ENCODE measurements at regions not wholly inside any gene's neighbourhood (a gene's known extent, or its start where the extent isn't known, plus 50 kb on each side); places are given as distances from the start of the nearest gene placed in this dataset.
A peak's percentile ranks its signal among the peaks of the same experiment; 100 is the strongest.

DNA sequence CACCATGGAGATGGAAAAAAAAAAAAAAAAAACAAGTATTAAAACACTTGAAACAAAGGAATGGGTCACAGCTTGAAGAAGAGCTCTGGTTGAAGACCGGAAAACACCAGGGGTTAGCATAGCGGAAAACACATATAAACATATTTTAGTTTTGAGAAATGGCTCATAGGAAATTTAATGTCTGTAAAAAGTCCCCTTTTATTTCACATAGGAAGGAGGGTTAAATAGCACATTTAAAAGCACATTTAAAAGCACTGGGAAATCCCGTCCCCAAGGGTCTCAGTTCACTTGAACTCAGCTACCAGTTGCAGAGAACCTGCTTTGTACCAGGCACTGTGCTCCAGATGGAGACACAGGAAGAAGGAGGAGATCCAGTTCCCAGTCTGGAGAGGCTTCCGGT, 65.5 kb downstream of the KCNE4 start:
- peaks cover 9% of the 10 kb centered on the region for H3K4me1 Mint-ChIP-seq
- H3K9me3 Mint-ChIP-seq = no peaks in the 10 kb centered on the region
- TF ChIP-seq, protein P1, sequence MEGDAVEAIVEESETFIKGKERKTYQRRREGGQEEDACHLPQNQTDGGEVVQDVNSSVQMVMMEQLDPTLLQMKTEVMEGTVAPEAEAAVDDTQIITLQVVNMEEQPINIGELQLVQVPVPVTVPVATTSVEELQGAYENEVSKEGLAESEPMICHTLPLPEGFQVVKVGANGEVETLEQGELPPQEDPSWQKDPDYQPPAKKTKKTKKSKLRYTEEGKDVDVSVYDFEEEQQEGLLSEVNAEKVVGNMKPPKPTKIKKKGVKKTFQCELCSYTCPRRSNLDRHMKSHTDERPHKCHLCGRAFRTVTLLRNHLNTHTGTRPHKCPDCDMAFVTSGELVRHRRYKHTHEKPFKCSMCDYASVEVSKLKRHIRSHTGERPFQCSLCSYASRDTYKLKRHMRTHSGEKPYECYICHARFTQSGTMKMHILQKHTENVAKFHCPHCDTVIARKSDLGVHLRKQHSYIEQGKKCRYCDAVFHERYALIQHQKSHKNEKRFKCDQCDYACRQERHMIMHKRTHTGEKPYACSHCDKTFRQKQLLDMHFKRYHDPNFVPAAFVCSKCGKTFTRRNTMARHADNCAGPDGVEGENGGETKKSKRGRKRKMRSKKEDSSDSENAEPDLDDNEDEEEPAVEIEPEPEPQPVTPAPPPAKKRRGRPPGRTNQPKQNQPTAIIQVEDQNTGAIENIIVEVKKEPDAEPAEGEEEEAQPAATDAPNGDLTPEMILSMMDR (IDR thresholded peaks at IDR 0.05; ENCODE audit: unreplicated experiment in 3 of 3) = no peak
- H3K4me3 Mint-ChIP-seq = no peak overlapping the region
- no peaks in the 10 kb centered on the region for H3K27me3 Mint-ChIP-seq (ENCODE audit: low read depth)
- no peak overlapping the region for H3K27ac Mint-ChIP-seq
- no peaks in the 10 kb centered on the region for H3K36me3 Mint-ChIP-seq (ENCODE audit: low read depth)

DNA sequence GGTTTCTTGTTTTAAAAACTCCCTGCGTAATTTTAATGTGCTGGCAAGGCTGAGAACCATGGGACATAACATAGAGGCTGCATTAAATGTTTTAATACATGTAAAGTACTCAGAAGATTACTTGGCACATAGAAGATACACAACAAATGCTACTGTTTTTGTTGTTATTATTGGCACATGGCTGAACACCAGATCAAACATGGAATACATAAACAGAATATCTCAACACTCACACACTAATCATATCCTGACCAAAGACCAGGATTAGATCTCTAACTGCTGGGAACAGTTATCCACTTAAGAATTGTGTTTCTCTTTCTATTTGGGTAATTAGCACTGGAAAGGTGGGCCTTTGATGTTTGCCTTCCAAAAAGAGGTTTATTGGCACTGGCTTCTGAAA, 69.3 kb downstream of the KCNE4 start:
- Mint-ChIP-seq H3K4me1 (peaks cover 24% of the 10 kb centered on the region), H3K27ac (peak overlapping the region in 1 of 3 experiments; percentile 41), H3K27me3 (ENCODE audit: low read depth) (no peaks in the 10 kb centered on the region), H3K4me3 (no peak overlapping the region), H3K36me3 (ENCODE audit: low read depth) (no peaks in the 10 kb centered on the region), H3K9me3 (no peaks in the 10 kb centered on the region)
- TF ChIP-seq, protein P1 (IDR thresholded peaks at IDR 0.05; ENCODE audit: unreplicated experiment in 3 of 3) = no peak

DNA sequence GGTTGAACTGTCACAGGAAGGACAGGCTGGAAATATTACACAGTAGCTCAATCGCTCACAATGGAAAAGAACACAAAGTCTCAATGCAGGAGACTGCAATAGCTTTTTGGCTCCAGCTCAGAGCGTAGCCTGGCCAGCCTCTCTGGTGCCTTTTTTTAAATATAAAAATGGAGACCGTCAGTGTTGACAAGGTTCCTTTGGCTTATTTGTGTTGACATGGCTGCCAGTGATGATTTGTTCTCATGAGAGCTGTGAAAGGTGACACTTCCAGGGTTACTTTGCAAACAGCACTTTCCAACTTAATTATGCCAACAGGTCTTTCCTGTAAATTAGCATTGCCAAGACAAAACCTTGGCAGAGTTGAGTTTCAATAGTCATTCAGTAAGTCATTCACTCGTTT, 70.8 kb downstream of the KCNE4 start:
- Mint-ChIP-seq H3K27me3 (ENCODE audit: low read depth) (no peaks in the 10 kb centered on the region), H3K9me3 (no peaks in the 10 kb centered on the region), H3K4me3 (no peak overlapping the region), H3K36me3 (ENCODE audit: low read depth) (no peaks in the 10 kb centered on the region), H3K27ac (peak overlapping the region; percentile 40 to 61 (median 56)), H3K4me1 (peaks cover 24% of the 10 kb centered on the region)
- TF ChIP-seq, protein P1 (IDR thresholded peaks at IDR 0.05; ENCODE audit: unreplicated experiment in 3 of 3) = no peak

DNA sequence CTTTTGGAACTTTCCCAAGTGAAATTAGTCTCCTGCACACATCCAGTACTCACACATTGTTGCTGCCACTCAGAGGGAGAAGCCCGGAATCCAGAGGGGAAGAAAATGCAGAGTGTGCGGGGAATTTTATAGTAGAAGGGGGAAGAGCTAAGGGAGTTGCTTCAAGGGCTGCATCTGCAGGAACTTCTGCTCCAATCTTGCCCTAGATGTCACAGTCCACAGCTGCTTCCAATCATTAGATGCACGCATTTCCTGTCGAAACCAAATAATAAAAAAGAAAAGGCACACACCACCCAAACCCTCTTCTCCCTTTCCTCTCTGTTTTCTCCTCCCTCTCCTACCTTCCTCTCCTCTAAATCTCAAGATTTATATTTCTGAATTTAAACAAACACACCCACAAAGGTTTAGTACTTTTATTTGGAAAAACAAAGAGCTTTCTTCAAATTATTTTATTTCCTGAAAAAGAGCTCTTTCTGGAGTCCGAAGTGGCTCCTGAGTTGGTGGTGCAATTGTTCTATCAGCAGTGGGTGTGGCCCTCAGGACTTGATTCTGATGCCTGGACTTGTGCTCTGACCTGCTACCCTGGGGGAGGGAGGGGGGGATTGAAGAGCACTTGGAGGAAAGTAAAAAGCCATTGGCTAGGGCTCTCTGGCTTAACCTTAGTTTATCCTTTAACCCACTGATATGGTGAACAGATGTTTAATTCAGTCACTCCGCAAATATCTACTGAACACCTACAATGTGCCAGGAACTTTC, 72.0 kb downstream of the KCNE4 start:
- no peaks in the 10 kb centered on the region for H3K36me3 Mint-ChIP-seq (ENCODE audit: low read depth)
- peaks cover 24% of the 10 kb centered on the region for H3K4me1 Mint-ChIP-seq
- no peaks in the 10 kb centered on the region for H3K9me3 Mint-ChIP-seq
- peak overlapping the region; percentile 70 to 87 (median 86) for H3K27ac Mint-ChIP-seq
- no peak overlapping the region for H3K4me3 Mint-ChIP-seq
- TF ChIP-seq, protein P1 (IDR thresholded peaks at IDR 0.05; ENCODE audit: unreplicated experiment in 3 of 3) = no peak
- H3K27me3 Mint-ChIP-seq (ENCODE audit: low read depth) = no peaks in the 10 kb centered on the region

DNA sequence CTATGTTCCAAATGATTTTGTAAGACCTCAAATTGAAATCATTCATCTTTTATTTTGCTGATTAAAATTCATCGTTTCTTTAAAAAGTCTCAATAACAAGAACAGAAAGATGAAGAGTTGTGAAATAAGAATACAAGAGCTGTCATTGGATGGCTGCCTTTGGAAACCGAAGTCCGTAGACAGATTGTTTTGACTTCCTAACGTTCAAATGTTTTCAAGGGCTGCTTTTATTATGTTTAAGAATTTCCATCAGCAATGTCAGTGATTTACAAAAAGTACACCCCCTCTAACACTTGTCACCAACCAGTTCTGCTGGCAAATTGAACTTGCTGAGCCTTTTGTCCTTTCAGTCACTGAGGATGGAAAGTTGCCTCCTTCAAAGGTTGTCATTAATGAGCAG, 89.6 kb downstream of the KCNE4 start:
- no peaks in the 10 kb centered on the region for H3K36me3 Mint-ChIP-seq (ENCODE audit: low read depth)
- H3K4me1 Mint-ChIP-seq = no peaks in the 10 kb centered on the region
- no peak overlapping the region for H3K27ac Mint-ChIP-seq

More for the DNA sequence above, 89.6 kb downstream of the KCNE4 start:
- no peak overlapping the region for H3K4me3 Mint-ChIP-seq
- TF ChIP-seq, protein P1 (IDR thresholded peaks at IDR 0.05; ENCODE audit: unreplicated experiment in 3 of 3) = no peak
- no peaks in the 10 kb centered on the region for H3K9me3 Mint-ChIP-seq
- H3K27me3 Mint-ChIP-seq (ENCODE audit: low read depth) = peaks cover 3% of the 10 kb centered on the region

All from nephron (organoid).